ENCODE measurements at regions not wholly inside any gene's neighbourhood (a gene's known extent, or its start where the extent isn't known, plus 50 kb on each side); places are given as distances from the start of the nearest gene placed in this dataset.

DNA sequence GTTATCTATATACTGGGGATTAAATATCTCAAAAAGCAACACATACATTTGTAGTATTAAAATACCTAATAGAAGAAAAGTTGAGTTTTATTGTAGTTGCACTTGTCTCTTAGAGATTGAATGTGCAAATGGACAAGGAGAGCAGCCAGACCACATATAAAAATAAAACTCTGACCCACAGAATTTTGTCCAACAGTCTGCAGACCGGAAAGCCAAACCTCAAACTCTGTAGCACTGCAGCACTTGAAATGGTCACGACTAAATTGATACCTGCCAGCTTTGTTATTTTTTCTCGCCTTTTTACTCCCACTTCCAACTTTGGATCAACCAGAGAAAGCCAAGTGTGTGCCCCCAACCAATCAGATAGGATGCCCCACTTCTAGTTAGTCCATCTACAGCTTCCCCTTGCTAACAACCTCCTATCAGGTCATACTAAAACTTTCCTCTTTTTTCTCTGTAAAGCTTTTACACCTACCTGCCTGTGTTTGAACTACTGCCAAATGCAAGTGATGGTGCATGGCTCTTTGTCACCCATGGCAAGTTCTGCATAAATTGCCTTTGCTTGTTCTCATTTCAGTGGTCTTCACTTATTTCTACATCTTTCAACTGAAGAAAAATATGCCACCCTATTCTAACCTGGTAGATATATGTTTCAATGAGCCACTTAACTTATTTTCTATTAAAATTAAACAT, 1250.7 kb upstream of the SPRY2 start:
- 0 out of 2 replicates have a peak, but pooled peaks cover 2% of the 10 kb centered on the region for H3K9me3 ChIP-seq (ENCODE audit: control insufficient read depth, insufficient read depth, low read length)
- in situ Hi-C loops (cut with MboI; ENCODE audit: low sequenced_read_pairs) = no loop called here
- H3K4me1 ChIP-seq (ENCODE audit: control insufficient read depth, insufficient read depth, low read length) = no peaks in the 10 kb centered on the region
- no peak overlapping the region for H2AK9ac ChIP-seq (replicated peaks; ENCODE audit: low read depth, low read length, poor library complexity)
- intact Hi-C loops (cut with micrococcal nuclease) = no loop called here
- ChIA-PET POLR2A (ENCODE audit: unreplicated experiment) (no interaction called here), CTCF (no interaction called here)
- no peaks in the 10 kb centered on the region for H3K27me3 ChIP-seq (ENCODE audit: control insufficient read depth, insufficient read depth, low read length)
- DNase-seq (no peak), ATAC-seq (ENCODE audit: low read depth) (no peak)
- no peaks in the 10 kb centered on the region for H4K20me1 ChIP-seq (ENCODE audit: insufficient read depth, low read length)
- H4K91ac ChIP-seq (ENCODE audit: insufficient read depth, low read depth, low read length) = no peak overlapping the region
- no peak overlapping the region for H3K4me2 ChIP-seq (ENCODE audit: low read depth, low read length)
- H3K4ac ChIP-seq (ENCODE audit: low read depth, low read length) = no peak overlapping the region
- no peak overlapping the region for H3K56ac ChIP-seq (ENCODE audit: extremely low read depth, insufficient read depth, low read length)
- no peak overlapping the region for H4K5ac ChIP-seq (ENCODE audit: low read depth, low read length)
- H3K18ac ChIP-seq (ENCODE audit: low read depth, low read length) = no peak overlapping the region
- WGBS, 2 experiments (ENCODE audit: extremely low coverage in 2 of 2, insufficient read length in 1 of 2) = 33% methylated on average over 1 of the region's 3 CpGs; no CpG with 5 or more reads in 1 of the 2 experiments
- H2BK15ac ChIP-seq (ENCODE audit: low read depth, low read length) = no peak overlapping the region
- no peaks in the 10 kb centered on the region for H3K79me1 ChIP-seq (ENCODE audit: low read depth in 1 of 2, low read length in 2 of 2)
- H2AK5ac ChIP-seq (ENCODE audit: low read depth, low read length) = no peak overlapping the region
- H3K9ac ChIP-seq (ENCODE audit: low read depth, low read length) = no peak overlapping the region
- no peak overlapping the region for H3K27ac ChIP-seq (ENCODE audit: insufficient read depth, low read length)
- no peaks in the 10 kb centered on the region for H3K9me1 ChIP-seq (ENCODE audit: insufficient read depth, low read length)
- H2BK5ac ChIP-seq (ENCODE audit: low read depth, low read length, poor library complexity, severe bottlenecking) = no peak overlapping the region
- no TSS peak for BruUV-seq (replicated peaks)
- dilution Hi-C loops (cut with HindIII; ENCODE audit: low sequenced_read_pairs, unreplicated experiment) = no loop called here
- H2BK120ac ChIP-seq (ENCODE audit: low read depth, low read length) = no peak overlapping the region
- no peak overlapping the region for H3K23ac ChIP-seq (ENCODE audit: low read depth, low read length)
- H3K36me3 ChIP-seq (ENCODE audit: control insufficient read depth, insufficient read depth, low read length) = no peaks in the 10 kb centered on the region
- no peak overlapping the region for H3K4me3 ChIP-seq (ENCODE audit: insufficient read depth, low read depth, low read length)
- TF ChIP-seq CHD1 (IDR thresholded peaks at IDR 0.05; ENCODE audit: low read depth, low read length) = no peak
- no peak for TF ChIP-seq MAZ (IDR thresholded peaks at IDR 0.05; ENCODE audit: borderline replicate concordance, low read depth, low read length)
- no peak for TF ChIP-seq SMC3 (IDR thresholded peaks at IDR 0.05; ENCODE audit: low read depth, low read length)
- H4K8ac ChIP-seq (ENCODE audit: low read depth in 2 of 2, low read length in 2 of 2) = no peak overlapping the region
- H2BK20ac ChIP-seq (ENCODE audit: low read depth, low read length) = no peak overlapping the region
- no peak overlapping the region for H3K14ac ChIP-seq (replicated peaks; ENCODE audit: low read depth, low read length)
- no peak overlapping the region for H2AFZ ChIP-seq (replicated peaks; ENCODE audit: low read length, poor library complexity)

Measured in IMR-90 (cell line).